Renal pelvis (tissue), 1 donor: ENCODE measurements at regions not wholly inside any gene's neighbourhood (a gene's known extent, or its start where the extent isn't known, plus 50 kb on each side); places are given as distances from the start of the nearest gene placed in this dataset.

ENCODE experiments used
- DNase-seq: peaks from one replicate; pipeline ENCODE4 v3.0.0-alpha.2; 2013

- DNase-seq: no peak
Observed at GRCh38 chr2:139293992-139294548, 513.9 kb upstream of the NXPH2 start.

- DNase-seq: no peak
Observed at GRCh38 chr2:139281124-139281523, 500.9 kb upstream of the NXPH2 start.

GRCh38 chr2:139271879-139272278, 491.7 kb upstream of the NXPH2 start:
- no peak for DNase-seq

GRCh38 chr2:139271149-139271548, 491.0 kb upstream of the NXPH2 start:
- no peak for DNase-seq

GRCh38 chr2:139260052-139260430, 479.9 kb upstream of the NXPH2 start:
- DNase-seq: no peak

- DNase-seq: no peak
Observed at GRCh38 chr2:139259422-139260051, 479.3 kb upstream of the NXPH2 start.

- DNase-seq: no peak
Observed at GRCh38 chr2:139241286-139241685, 461.1 kb upstream of the NXPH2 start.

GRCh38 chr2:139237023-139237422, 456.8 kb upstream of the NXPH2 start:
- DNase-seq: no peak

- DNase-seq: no peak
Observed at GRCh38 chr2:139230881-139231280, 450.7 kb upstream of the NXPH2 start.

GRCh38 chr2:139228276-139228675, 448.1 kb upstream of the NXPH2 start:
- no peak for DNase-seq

- DNase-seq: no peak
Observed at GRCh38 chr2:139225961-139226360, 445.8 kb upstream of the NXPH2 start.

GRCh38 chr2:139218181-139218580, 438.0 kb upstream of the NXPH2 start:
- DNase-seq: no peak

- no peak for DNase-seq
Observed at GRCh38 chr2:139217641-139218040, 437.5 kb upstream of the NXPH2 start.

GRCh38 chr2:139216435-139216834, 436.2 kb upstream of the NXPH2 start:
- no peak for DNase-seq

- DNase-seq: no peak
Observed at GRCh38 chr2:139214801-139215200, 434.6 kb upstream of the NXPH2 start.

GRCh38 chr2:139209586-139209985, 429.4 kb upstream of the NXPH2 start:
- no peak for DNase-seq

- no peak for DNase-seq
Observed at GRCh38 chr2:139201516-139201915, 421.3 kb upstream of the NXPH2 start.

- no peak for DNase-seq
Observed at GRCh38 chr2:139196754-139197153, 416.6 kb upstream of the NXPH2 start.

GRCh38 chr2:139194546-139194945, 414.4 kb upstream of the NXPH2 start:
- DNase-seq: no peak

- DNase-seq: no peak
Observed at GRCh38 chr2:139177041-139177440, 396.9 kb upstream of the NXPH2 start.

- DNase-seq: no peak
Observed at GRCh38 chr2:139175510-139175909, 395.3 kb upstream of the NXPH2 start.

- DNase-seq: no peak
Observed at GRCh38 chr2:139170406-139170805, 390.2 kb upstream of the NXPH2 start.

GRCh38 chr2:139165601-139166000, 385.4 kb upstream of the NXPH2 start:
- DNase-seq: no peak

GRCh38 chr2:139165041-139165440, 384.9 kb upstream of the NXPH2 start:
- no peak for DNase-seq
